ENCODE measurements at regions not wholly inside any gene's neighbourhood (a gene's known extent, or its start where the extent isn't known, plus 50 kb on each side); places are given as distances from the start of the nearest gene placed in this dataset.
"Not testable (repeated sequence)": the region's sequence is repeated elsewhere in the genome, so short reads cannot be mapped to it uniquely, and the experiment has no call there.

GRCh38 chr2:126100962-126101361 lies 555.0 kb upstream of the GYPC start:
- no peak for DNase-seq (ENCODE audit: low read depth)

DNA sequence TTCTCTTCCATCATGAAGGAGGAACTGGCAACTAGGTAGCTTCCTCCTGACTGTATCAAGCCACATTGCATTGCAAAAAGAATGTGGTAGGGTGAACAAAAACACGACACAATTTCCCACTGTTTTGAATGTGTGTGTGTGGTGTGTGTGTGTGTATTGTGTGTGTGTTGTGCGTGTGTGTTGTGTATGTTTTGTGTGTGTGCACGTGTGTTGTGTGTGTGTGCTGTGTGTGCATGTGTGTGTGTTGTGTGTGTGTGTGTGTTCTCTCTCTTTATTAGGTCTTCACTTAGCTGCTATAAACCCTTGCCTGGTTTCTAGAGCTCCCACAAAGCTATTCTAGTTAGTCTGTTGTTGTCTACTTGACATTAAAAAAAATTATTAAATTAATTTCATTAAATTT lies 550.0 kb upstream of the GYPC start:
- no peak overlapping the region for H3K4me3 ChIP-seq (ENCODE audit: low read depth, low read length)
- no peak for DNase-seq (ENCODE audit: low read depth)
- TF ChIP-seq CTCF (IDR thresholded peaks at IDR 0.05; ENCODE audit: low read depth, low read length, missing control alignments) = no peak

More at GRCh38 chr2:126100962-126101361, 555.0 kb upstream of the GYPC start:
- no peak overlapping the region for H3K4me3 ChIP-seq (ENCODE audit: low read depth, low read length)
- TF ChIP-seq CTCF (IDR thresholded peaks at IDR 0.05; ENCODE audit: low read depth, low read length, missing control alignments) = no peak

DNA sequence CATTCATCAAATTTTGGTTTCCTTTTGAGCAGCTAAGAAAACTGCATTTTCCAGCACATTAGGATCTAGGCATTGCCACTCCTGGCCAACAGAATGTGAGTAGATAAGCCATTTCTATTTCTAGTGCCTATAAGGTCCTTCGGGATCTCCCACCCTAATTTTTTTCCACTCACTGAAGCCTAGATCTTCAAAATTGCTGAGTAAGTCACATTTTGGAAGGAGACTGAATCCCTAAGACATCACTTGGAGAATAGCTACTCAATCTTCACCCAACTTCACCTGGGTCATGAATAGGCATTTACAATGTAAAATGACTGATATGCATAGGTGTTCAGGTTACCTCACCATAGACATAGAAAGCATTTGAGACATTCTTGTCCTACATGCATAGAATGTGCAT lies 548.1 kb upstream of the GYPC start:
- no peak for TF ChIP-seq CTCF (IDR thresholded peaks at IDR 0.05; ENCODE audit: low read depth, low read length, missing control alignments)
- no peak for DNase-seq (ENCODE audit: low read depth)
- no peak overlapping the region for H3K4me3 ChIP-seq (ENCODE audit: low read depth, low read length)

- TF ChIP-seq CTCF (IDR thresholded peaks at IDR 0.05; ENCODE audit: low read depth, low read length, missing control alignments) = no peak
- no peak for DNase-seq (ENCODE audit: low read depth)
- H3K4me3 ChIP-seq (ENCODE audit: low read depth, low read length) = no peak overlapping the region
Measured at GRCh38 chr2:126115975-126116374, 540.0 kb upstream of the GYPC start.

DNA sequence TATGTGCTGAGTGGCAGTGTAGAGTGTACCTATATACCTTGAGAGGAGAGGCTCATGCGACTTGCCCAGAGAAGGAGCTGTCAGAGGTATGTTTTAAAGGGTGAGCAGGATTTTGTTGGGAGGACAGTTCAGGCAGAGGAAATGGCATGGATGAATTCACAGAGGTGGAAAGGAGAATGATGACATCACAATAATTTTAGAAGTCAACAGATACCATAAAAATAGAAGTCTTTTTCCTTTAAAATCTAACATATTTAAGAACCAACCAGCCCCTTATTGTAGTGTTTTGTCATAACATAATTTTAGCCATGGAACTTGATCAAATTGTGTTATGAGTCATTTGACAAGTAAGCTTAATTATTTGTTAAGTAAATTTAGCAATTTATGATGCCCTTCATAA lies 538.1 kb upstream of the GYPC start:
- no peak for TF ChIP-seq CTCF (IDR thresholded peaks at IDR 0.05; ENCODE audit: low read depth, low read length, missing control alignments)
- no peak for DNase-seq (ENCODE audit: low read depth)
- H3K4me3 ChIP-seq (ENCODE audit: low read depth, low read length) = no peak overlapping the region

DNA sequence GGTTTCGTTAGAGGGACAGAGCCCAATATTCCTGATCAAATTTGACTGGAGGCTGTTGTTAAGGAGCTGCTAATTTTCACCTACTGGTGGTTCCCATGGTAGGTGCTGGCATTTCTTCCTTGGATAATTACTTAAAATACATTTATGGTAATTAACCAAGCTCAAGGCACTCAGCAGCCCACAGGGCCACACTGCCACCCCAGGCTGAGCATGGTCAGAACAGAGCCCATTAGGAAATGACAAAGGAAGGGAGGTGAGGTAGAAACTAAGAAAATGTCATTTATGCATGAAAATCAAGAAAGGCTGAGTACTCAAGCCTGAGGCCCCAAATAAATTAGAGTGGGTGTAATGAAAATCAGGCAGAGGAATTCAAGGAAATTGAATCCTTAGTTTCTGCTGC lies 510.2 kb upstream of the GYPC start:
- no peak for DNase-seq (ENCODE audit: low read depth)
- H3K4me3 ChIP-seq (ENCODE audit: low read depth, low read length) = no peak overlapping the region
- no peak for TF ChIP-seq CTCF (IDR thresholded peaks at IDR 0.05; ENCODE audit: low read depth, low read length, missing control alignments)

DNA sequence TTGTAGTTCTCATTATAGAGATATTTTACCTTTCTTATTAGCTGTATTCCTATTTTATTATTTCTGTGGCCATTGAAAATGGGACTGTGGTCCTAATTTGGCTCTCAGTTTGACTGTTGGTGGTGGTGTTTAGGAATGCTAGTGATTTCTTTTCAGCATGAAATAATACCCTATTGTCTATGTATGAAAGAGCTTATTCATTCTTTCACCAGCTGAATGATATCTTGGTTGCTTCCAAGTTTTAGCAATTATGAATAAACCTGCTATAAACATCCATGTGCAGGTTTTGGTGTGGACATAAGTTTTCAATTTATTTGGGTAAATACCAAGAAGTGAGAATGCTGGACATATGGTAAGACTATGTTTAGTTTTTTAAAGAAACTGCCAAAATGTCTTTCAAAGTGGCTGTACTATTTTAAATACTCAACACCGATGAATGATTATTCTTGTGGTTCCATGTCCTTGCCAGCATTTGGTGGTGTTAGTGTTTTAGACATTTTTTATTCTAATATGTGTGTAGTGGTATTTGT lies 501.6 kb upstream of the GYPC start:
- no peak for DNase-seq (ENCODE audit: low read depth)
- H3K4me3 ChIP-seq (ENCODE audit: low read depth, low read length) = no peak overlapping the region
- TF ChIP-seq CTCF (IDR thresholded peaks at IDR 0.05; ENCODE audit: low read depth, low read length, missing control alignments) = no peak

DNA sequence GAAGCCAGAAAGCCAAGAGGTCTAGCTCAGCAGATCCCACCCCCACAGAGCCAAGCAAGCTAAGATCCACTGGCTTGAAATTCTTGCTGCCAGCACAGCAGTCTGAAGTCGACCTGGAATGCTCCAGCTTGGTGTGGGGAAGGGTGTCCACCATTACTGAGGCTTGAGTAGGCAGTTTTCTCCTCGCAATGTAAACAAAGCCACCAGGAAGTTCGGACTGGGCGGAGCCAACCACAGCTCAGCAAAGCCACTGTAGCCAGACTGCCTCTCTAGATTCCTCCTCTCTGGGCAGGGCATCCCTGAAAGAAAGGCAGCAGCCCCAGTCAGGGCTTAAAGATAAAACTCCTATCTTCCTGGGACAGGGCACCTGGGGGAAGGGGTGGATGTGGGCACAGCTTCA lies 495.0 kb upstream of the GYPC start:
- H3K4me3 ChIP-seq (ENCODE audit: low read depth, low read length); DNase-seq (ENCODE audit: low read depth): not testable (repeated sequence)
